ENCODE measurements at regions not wholly inside any gene's neighbourhood (a gene's known extent, or its start where the extent isn't known, plus 50 kb on each side); places are given as distances from the start of the nearest gene placed in this dataset.

DNA sequence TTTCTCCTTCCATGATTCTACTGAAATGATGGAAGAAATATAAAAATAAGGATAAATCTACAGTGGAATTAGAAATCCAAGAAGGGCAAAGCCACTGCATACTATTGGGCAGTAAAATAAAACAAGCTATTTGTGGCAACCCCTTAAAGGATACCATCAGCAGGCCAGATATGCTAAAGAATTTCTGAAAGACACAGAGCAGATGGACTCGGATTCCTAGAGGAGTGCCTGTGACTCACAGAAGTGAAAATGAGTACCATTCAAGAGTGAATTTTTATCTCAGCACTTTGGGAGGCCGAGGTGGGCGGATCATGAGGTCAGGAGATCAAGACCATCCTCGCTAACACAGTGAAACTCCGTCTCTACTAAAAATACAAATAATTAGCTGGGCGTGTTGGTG is 318.1 kb downstream of the LRIG3 start:
- no peak for DNase-seq

DNA sequence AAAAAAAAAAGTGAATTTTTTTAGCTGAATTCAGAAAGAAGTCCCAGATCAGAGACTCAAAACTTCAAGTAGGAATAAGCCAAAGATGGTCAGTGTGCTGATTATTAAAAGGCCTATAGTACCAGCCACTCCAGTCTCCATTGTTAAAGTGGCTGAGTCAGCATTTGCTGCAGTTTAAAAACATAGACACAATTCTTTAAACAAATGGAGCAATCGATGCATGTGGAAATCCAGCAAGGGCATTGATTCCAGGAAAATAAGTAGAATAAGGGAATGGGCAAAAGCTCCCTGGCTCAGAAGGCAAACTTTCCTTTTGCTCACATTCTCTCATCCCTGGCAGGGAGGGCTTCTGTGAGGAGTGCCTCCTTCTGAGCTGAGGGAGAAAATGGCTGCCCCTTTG is 317.6 kb downstream of the LRIG3 start:
- DNase-seq: no peak

DNA sequence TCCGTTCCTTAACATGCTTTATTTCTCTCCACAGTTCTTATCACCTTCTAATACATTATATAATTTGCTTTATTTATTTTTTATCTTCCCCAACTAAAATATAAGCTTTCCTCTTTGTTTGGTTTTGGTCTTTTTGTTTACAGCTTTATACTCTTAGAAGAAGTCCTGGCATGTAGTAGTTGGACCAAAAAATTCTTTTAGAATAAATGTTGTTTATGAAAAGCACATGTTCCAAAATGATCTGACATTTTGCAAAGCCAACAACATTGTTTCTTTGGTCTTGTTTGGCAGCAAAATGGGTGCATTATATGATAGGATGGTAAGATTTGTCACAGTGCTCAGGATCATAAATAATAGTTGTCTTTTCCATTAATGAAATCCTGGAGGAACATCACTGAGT is 312.5 kb downstream of the LRIG3 start:
- DNase-seq: no peak

DNA sequence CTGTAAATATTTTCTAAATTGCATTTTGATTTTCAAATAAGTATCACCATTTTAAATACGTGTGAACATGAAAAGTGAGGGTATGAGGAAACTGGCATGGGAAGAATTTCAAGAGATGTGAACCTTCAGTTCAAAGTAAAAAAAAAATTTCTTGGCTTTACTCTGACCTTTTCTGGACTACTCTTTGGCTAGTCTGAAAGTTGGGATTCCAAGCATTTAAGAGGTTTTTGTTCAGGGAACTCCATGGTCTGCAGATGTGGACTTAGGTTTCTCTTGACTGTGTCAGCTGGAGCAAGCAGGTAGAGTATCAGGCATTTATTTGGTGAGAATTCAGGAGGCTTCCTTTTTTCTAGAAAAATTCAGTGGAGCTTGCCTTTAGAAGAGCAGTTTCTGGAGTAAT is 311.6 kb downstream of the LRIG3 start:
- no peak for DNase-seq

DNA sequence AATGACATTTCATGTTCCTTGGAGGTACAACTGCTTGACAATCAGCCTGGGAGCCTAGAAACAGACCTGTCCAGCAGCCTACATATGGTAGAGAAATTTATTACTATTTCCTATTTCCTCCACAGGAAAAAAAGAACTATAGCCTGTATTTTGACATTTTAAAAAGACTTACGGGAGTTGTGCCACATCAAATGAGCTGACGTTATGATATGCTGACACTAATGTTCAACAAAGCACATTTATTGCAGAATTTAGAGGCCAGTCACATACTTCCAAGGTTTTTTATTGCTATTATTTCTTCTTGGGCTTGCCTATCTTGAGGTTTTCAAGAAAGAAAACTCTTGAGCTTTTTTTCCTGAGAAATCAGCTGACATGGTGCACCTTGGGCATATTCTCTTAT is 305.3 kb downstream of the LRIG3 start:
- no peak for DNase-seq

DNA sequence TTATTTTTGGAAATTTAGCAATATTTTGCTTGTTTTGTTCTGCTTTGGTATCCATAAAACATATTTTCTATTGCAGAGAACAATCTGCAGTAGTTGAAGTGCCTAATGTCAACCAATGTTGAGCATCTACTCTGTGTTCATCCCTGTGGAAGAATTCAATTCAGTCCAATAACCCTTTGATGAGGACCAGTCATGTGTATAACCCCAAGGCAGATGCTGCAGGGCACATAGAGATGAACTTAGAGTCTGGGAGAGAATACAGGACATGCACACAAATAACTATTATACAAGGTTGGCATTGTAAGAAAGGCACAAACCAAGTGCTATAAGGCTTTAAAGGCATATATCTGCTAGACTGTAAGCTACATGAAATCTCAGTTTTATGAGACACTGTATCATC is 304.7 kb downstream of the LRIG3 start:
- DNase-seq: no peak

DNA sequence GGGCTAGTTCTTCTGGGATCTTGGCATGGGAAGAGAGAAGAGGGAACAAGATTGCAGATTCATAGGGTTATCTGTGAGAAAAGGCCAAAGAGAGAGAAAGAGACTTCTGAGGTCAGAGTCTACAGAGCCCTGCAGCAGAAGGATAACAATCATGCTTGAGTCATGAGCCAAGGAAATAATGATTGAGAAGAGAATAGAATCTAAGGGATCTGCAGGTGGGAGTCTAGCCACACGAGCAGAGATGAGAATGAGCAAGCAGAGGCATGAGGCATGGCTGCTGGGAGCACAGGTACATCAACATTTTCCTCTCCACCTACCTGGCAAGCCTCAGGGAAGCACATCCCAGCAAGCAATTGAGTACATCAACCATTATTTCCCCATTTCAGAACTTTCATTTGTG is 303.7 kb downstream of the LRIG3 start:
- no peak for DNase-seq

DNA sequence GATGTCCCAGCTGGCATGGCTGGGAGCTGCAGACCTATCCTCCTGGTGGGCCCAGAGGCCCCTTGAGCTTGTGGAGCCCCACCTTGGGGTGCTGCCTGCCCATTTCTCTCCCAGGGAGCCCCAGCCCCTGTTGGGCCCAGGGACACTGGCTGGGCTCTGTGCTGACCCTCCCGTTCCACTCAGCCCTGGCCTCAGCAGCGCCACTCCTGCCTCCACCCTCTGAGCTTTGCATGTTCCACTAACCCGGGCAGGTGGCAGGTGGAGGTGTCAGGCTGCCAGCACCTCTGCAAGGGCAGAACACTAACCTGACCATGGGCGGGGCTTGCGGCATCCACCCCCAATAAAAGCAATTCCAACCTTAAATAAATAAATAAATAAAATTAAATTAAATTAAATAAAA is 299.2 kb downstream of the LRIG3 start:
- no peak for DNase-seq

DNA sequence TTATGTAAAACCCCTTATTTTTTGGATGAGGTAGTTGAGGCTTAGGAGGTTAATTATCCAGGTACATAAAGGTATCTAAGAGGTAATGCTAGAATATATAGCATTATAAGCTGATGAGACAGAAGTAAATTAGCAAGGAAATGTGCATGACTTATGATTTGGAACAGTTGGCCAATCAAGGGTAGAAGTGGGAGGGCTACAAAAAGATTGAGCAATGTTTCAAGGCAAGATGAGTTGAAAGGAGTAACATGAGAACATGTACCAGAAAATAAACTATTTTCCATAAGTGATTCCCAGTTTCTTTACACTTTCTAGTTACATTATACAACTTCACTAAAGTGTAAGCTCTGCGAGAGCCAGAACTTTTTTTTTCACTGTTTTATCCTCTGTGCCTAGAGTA is 290.9 kb downstream of the LRIG3 start:
- no peak for DNase-seq

DNA sequence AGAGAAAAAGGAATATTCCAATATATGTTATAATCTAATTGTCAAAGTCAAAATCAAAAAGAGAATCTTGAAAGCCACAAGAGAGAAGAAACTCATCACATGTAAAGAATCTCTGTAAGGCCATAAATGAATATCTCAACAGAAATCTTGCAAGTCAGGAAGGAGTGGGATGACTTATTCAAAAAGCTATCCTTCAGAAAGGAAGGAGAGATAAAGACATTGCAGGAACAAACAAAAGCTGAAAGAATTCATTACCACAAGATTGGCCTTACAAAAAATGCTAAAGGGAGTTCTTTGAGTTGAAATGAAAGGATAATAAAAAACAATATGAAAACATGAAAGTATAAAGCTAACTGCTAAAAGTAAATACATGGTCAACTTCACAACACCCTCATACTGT is 286.8 kb downstream of the LRIG3 start:
- no peak for DNase-seq

DNA sequence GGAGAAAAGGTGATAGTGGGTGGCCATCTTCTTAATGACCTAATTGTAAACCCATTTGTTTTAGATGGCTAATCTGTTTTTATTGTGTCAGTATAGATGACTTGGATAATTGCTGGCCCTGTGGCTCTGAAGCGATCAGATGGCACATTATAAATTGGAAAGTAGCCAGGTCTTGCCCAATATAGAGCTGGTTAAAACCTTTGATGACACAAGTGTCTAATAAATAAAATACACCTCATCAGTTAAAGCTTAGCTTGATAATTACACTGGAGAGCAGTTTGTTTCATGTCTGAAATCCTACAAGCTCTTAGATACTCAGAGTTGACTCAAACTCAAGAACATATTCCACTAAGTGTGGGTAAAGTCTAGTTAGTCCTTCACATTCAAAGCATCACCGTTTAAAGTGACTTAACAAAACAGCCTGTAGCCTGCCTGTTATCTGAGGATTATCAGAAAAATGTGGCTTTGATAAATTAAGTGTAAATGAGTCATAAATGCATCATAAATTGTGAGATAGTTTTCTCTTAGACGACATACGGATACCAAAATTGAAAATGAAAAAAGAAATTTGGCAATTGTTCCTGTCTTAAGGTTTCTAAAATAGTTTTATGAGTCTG is 280.9 kb downstream of the LRIG3 start:
- DNase-seq: no peak

DNA sequence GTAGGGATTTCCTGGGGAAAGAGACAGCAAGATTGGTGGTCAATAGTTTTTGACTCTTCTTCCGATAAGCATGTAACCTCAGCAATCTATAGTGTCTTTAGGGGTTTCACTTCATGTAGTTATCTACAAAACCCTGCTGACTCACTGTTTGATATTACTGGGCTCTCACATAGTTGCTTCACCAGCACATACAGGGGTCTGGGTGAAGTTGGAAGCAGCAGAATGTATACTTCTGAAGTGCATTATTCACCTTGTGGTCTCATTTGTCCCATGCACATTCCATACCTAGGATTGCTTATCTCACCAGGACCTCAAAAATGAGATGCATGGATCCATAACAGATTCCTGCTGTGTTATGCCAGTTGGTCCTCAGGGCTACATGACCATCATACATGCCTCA is 280.0 kb downstream of the LRIG3 start:
- no peak for DNase-seq

DNA sequence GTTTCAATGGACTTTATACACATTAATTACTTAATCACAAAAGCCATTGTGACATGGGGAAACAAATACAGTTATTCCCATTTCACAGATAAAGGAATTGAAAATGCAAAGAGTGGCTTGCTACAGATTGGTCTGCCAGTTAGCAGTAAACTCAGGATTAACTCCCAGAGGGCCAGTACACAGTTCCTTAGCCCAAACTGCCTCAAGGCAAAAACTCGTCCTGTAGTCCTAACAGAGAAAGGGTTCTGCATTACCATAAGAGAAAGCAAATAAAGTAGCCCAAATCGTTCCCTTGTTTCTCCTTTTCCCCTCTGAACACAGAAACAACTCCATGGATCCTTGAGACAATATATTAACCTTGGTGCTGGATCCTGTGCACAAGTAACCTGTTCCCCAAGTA is 274.4 kb downstream of the LRIG3 start:
- no peak for DNase-seq

DNA sequence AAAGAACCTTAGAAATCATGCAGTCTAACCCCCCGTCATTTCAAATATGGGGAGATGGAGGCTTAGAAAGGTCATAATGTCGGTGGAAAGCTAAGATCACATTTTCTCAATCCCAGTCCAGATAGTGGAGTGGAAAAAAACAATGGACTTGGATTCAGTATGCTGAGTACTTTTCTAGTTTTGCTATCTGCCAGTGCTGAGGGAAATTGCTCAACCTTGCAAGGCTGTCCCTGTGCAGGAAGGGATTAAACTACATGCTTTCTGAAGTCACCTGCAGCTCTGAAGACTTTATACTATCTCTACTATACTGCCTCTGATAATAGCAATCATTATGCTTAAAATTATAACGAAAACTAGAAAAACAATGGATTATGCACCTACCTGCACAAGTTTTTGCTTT is 272.8 kb downstream of the LRIG3 start:
- DNase-seq: no peak

DNA sequence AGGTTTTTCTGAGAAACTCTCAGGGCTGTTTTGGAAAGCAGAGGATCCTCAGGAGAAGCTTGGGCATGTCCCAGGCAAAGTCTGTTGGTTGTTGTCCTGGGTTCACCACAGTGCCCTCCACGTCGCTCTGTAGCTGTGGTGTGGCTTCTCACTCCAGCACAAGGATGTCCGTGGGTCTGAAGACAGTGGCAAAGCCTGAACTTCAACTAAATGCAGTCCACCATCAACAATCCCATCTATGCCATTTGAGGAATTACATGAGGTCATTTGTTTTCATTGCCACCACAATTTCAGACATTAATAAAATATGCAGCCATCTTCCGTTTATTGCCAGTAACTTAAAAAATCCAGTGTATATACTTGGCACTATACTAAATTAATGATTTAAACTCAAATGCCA is 272.1 kb downstream of the LRIG3 start:
- DNase-seq: no peak

DNA sequence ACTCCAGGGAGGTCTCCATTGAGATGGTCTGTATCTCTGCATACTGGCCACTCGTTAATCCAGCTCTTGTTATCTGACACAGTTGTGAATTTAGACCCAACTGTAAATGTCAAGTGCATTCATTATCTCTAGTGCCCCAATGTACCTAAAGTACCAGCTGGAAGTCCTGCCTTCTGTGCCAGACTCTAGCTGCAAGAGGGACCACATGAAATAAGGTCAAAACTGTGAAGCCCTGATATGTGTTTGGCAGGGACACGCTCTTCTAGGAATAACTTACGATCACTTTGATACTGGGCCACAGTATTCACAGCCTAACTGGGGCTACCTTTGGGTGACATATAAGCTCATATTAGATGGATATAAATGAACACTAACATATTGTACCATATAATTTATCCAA is 268.5 kb downstream of the LRIG3 start:
- no peak for DNase-seq

DNA sequence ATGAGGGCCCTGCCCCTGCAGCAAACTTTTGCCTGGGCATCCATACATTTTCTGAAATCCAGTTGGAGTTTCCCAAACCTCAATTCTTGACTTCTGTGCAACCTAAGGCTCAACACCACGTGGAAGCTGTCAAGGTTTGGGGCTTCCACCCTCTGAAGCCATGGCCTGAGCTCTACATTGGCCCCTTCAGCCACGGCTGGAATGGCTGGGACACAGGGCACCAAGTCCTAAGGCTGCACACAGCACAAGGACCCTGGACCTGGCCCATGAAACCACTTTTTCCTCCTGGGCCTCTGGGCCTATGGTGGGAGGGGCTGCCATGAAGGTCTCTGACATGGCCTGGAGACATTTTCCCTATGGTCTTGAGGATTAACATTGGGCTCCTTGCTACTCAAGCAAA is 266.3 kb downstream of the LRIG3 start:
- no peak for DNase-seq

DNA sequence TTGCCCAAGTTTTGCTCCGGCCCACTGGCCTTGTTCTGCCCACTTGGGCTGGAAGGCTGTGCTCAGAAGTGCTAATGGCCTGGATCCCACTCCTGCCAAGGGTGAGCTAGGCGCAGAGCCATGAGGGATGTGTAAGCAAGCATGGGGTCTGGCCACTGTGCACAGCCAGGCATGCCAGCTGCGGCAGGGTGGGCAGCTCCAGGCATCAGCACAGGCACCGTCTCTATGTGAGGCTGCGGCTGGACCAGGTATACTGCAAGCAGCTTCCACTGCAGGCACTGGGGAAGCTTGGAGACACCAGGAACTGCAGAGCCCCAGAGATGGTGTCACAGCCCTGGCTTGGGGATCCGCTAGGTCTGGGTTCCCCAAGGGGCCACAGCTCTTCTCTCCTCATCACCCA is 264.9 kb downstream of the LRIG3 start:
- no peak for DNase-seq

DNA sequence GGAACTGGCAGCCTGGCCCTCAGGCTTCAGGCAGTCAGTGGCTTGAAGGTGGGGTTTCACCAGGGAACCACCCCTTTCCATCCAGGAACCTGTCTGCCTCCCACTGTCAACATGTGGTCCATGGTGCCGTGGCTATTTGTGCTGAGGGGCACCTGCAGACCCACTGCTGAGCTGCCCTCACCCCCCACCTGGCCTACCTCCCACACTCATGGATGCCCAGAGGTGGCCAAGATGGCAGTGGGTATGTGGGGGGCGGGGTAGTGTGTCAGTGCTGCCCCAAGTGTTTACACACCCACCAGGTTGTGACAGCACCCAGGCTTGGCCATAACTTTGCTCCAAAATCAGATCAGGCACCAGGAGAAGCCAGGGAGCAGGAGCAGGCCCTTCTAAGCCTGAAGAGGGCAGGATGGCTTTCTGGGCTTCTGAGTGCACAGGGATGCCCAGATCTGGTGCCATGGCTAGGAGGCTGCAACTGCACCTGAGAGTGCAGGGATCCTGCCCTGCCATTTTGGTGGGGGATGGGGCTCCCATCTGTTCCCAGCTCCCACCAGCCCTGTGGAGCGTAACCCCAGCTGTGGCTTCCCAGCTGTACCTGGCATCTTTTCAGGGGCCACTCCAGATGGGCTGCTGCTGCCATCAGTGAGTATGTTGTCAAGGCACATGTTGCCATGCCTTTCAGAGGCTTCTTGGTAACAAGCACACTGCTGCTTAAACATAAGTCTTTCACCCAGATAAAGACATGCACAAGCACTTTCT is 263.9 kb downstream of the LRIG3 start:
- no peak for DNase-seq

DNA sequence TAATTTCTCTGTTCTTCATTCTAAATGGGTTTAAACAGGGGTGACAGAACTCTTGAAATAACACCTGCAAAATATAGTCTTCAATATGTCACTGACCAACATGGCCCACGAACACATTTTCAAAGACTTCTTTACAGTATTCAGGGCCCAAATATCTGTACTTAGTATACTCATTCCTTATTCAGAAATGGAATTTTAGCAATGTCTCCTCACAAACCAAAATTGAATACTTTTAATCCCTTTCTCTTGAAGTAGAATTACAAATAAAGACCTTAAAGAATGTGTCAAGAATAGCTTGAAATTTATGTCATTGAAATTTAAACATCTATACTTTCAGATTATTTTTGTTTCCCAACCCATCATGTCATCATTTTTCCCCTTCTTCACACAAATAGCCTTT is 263.1 kb downstream of the LRIG3 start:
- DNase-seq: no peak

DNA sequence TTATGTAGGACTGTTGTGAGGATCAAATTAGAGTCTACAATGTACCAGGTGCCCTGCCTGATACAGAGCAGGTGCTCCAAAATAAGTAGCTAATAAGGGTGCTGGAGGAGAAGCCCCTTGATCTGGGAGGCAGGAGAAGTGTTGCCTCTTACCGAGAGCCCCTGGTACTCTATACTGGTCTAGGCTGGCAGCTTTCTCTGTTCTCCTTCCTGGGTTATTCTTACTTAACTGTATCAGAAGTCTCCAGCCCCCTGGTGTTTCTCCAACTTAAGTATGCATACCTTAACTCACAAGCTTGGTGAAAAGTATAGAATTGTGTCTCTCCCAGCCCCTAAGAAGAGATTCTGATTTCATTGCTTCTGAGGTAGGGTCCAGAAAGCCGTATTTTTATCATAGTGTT is 254.9 kb downstream of the LRIG3 start:
- DNase-seq: no peak

DNA sequence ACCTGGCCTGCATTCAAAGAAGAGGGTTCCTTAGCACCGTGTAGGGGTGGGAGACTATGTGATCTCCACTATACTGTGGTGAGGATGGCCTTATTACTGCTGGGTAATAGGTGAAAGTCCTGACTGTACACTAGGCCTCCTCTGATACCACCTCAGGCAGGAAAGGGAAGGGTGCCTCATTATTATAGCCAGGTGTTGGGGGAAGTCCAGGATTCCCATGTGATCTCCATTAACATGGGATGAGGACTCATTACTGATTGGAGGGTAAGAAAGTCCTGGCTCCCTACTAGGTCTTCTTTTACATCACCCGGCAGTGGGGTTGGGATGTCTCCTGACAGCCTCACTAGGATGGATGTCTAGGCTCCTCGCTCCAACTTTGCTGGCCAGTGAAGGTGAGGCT is 252.1 kb downstream of the LRIG3 start:
- no peak for DNase-seq

DNA sequence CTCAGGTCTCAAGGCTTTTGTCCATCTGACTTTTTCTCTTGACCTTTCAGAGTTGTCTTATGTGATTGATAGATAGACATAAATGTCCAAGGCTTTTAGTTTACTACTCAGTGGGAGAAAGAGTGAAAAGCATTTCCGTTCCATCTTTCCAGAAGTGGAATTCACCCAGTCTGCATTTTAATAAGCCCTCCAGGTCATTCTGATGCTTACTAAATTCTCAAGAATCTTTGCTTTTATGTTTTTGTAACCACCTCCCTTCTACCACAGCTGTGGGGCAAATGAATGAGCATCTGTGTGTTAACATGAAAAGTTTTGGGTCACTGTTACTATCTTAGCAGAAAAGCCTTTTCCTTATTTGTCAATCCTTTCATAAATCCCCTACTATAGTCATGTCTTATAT is 251.4 kb downstream of the LRIG3 start:
- DNase-seq: no peak

DNA sequence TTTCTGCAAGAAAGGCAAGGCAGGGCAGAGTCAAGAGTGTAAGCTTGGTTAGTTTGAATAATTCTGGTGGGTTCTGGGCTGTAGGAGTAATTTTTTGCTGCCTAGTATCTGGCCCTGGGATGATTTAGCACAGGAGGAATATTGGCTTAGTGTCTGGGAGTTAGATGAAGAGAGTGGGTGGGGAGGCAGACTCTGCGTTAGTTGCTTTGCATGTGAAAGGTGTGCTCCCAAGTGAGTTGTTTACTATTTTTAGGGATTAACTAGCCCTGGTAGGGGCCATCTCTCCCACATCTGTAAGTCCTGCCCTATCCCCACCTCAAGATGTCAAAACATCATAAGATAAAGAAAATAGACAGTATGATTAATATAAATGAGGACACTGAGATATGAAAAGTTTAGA is 249.7 kb downstream of the LRIG3 start:
- DNase-seq: no peak

DNA sequence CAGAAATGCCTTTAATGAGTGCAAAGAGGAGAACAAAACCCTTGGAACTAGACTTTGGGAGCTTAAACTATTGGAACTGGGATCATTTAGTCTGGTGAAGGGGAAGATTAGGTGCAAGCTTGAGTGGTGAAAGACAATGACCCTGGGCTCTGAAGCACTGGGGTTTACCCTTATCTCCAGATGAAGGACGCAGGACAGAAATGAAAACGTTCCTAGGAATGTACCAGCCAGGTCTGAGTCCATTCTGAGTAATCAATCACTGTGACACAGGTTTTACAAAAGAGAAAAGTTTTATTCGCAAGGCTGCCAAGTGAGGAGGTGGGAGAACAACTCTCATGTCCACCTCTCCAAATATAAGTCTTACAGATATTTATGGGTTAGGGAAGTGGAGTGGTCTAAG is 249.1 kb downstream of the LRIG3 start:
- DNase-seq: no peak

Measured in CD4-positive, alpha-beta T cell treated with Interleukin-17A for 1 hour (primary cell).